ENCODE measurements at regions not wholly inside any gene's neighbourhood (a gene's known extent, or its start where the extent isn't known, plus 50 kb on each side); places are given as distances from the start of the nearest gene placed in this dataset.

- Mint-ChIP-seq H3K27ac (no peak overlapping the region), H3K27me3 (peaks cover 8% of the 10 kb centered on the region), H3K36me3 (no peaks in the 10 kb centered on the region), H3K4me3 (no peak overlapping the region), H3K9me3 (no peaks in the 10 kb centered on the region), H3K4me1 (no peaks in the 10 kb centered on the region)
- DNase-seq: no peak
- CTCF ChIA-PET: no interaction called here
These were observed 183.8 kb downstream of the KLF5 start for GRCh38 chr13:73242515-73243015.

DNA sequence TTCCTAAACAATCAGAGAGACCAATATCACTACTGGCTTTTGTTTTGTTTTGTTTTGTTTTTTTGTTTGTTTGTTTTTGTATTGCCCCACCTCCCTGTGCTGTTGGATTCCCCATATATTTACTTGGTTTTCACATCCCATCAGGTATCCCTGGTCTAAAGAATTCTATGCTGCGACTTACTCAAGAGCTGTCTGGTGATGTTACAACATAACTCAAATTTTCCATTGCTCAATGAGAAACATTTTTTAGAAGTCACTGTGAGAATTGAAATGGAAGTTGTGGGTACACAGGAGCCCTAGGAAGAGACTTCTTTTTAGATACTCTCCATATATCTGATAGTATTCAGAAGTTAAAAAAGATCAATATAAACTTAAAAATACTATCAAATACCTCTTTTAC lies 181.4 kb downstream of the KLF5 start:
- Mint-ChIP-seq H3K4me3 (no peak overlapping the region), H3K36me3 (no peaks in the 10 kb centered on the region), H3K4me1 (no peaks in the 10 kb centered on the region), H3K27ac (no peak overlapping the region), H3K27me3 (peaks cover 4% of the 10 kb centered on the region), H3K9me3 (no peaks in the 10 kb centered on the region)
- CTCF ChIA-PET: no interaction called here
- no peak for DNase-seq

GRCh38 chr13:73235385-73235784 lies 176.6 kb downstream of the KLF5 start:
- H3K9me3 Mint-ChIP-seq: no peaks in the 10 kb centered on the region
- H3K4me1 Mint-ChIP-seq: peaks cover 12% of the 10 kb centered on the region
- CTCF ChIA-PET: no interaction called here
- no peaks in the 10 kb centered on the region for H3K36me3 Mint-ChIP-seq
- no peak for DNase-seq
- H3K27me3 Mint-ChIP-seq: peaks cover 4% of the 10 kb centered on the region
- H3K27ac Mint-ChIP-seq: no peak overlapping the region
- no peak overlapping the region for H3K4me3 Mint-ChIP-seq

DNA sequence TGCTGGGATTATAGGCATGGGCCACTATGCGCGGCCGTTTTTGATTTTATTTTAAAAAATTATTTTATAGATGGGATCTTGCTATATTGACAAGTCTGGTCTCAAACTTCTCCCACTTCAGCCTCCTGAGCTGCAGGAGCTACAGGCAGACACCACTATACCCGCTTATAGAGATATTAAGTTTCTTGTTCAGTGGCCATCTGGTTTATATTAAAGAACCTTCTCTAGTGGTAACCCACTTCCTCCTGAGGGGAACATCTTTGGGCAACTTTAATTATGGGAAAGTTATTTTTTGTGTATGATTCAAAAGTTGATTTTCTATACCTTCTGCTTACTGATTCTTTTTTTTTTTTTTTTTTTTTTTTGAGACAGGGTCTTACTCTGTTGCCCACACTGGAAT lies 172.7 kb downstream of the KLF5 start:
- no peak for DNase-seq
- CTCF ChIA-PET: no interaction called here
- H3K36me3 Mint-ChIP-seq: no peaks in the 10 kb centered on the region
- H3K4me1 Mint-ChIP-seq: peaks cover 37% of the 10 kb centered on the region
- no peaks in the 10 kb centered on the region for H3K27me3 Mint-ChIP-seq
- H3K9me3 Mint-ChIP-seq: no peaks in the 10 kb centered on the region
- no peak overlapping the region for H3K4me3 Mint-ChIP-seq
- no peak overlapping the region for H3K27ac Mint-ChIP-seq

DNA sequence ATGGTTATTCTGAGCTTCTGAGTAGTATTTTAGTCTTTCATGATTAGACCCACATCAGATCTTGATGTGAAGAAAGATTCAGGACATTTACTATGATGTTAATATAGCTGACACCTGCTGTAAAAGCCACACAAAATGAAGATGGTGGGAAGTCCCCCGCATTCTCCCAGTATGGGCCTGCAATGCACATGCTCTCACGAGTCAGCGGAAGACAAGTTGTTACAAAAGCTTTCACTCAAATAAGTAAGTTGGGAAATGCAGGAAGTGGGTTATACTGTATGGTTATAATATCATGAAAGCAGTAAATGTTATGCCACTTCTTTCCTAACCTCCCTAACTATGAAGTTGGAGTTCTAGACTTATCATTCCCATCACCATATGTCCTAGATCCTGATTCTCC lies 171.9 kb downstream of the KLF5 start:
- DNase-seq: peak; percentile 31
- H3K4me1 Mint-ChIP-seq: peaks cover 37% of the 10 kb centered on the region
- H3K9me3 Mint-ChIP-seq: no peaks in the 10 kb centered on the region
- H3K27me3 Mint-ChIP-seq: no peaks in the 10 kb centered on the region
- H3K36me3 Mint-ChIP-seq: no peaks in the 10 kb centered on the region
- CTCF ChIA-PET: interaction anchor here (2.1 kb wide), 1 partner anchor 473 kb away, joined by 6 read pairs; no protein-coding TSS in a partner anchor
- no peak overlapping the region for H3K27ac Mint-ChIP-seq
- no peak overlapping the region for H3K4me3 Mint-ChIP-seq

- Mint-ChIP-seq H3K9me3 (no peaks in the 10 kb centered on the region), H3K4me1 (peaks cover 49% of the 10 kb centered on the region), H3K27me3 (no peaks in the 10 kb centered on the region), H3K36me3 (no peaks in the 10 kb centered on the region), H3K27ac (peak overlapping the region; percentile 40), H3K4me3 (no peak overlapping the region)
- CTCF ChIA-PET: interaction anchor here (0.8 to 2.1 kb wide), 4 partner anchors 9 to 1990 kb away, joined by 3 to 6 read pairs (median 3); no protein-coding TSS in a partner anchor
- peak; percentile 42 for DNase-seq
These were observed 169.7 kb downstream of the KLF5 start for GRCh38 chr13:73228546-73228945.

GRCh38 chr13:73225990-73226389 lies 167.2 kb downstream of the KLF5 start:
- CTCF ChIA-PET: interaction anchor here (0.7 kb wide), 1 partner anchor 48 kb away, joined by 3 read pairs; no protein-coding TSS in a partner anchor
- H3K27me3 Mint-ChIP-seq: peaks cover 6% of the 10 kb centered on the region

DNA sequence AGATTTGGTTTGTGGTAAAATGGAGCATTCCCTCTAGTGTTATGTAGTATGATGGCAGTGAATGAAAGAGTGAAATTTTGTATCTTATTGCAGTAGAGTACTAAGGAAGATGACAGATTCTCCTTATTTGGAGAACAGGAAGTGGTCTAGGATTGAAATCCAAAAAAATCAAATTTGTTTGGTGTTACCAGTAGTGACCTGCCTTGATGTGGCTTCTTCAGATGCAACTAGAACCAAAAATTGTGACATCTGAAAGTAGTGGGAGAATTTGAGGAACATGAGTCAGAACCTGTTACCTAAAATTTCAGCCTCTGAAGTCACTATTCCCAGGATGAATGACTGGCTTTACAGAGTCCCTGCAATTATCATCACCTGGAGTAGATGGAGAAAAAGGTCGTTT lies 165.9 kb downstream of the KLF5 start:
- DNase-seq: no peak
- no peak overlapping the region for H3K4me3 Mint-ChIP-seq
- H3K36me3 Mint-ChIP-seq: no peaks in the 10 kb centered on the region
- H3K27ac Mint-ChIP-seq: no peak overlapping the region
- CTCF ChIA-PET: no interaction called here
- no peaks in the 10 kb centered on the region for H3K9me3 Mint-ChIP-seq
- H3K4me1 Mint-ChIP-seq: peaks cover 40% of the 10 kb centered on the region
- H3K27me3 Mint-ChIP-seq: peaks cover 6% of the 10 kb centered on the region

More at GRCh38 chr13:73225990-73226389, 167.2 kb downstream of the KLF5 start:
- Mint-ChIP-seq H3K4me1 (peaks cover 51% of the 10 kb centered on the region), H3K36me3 (no peaks in the 10 kb centered on the region), H3K27ac (no peak overlapping the region), H3K4me3 (no peak overlapping the region), H3K9me3 (no peaks in the 10 kb centered on the region)
- no peak for DNase-seq

- no peak overlapping the region for H3K27ac Mint-ChIP-seq
These were observed 164.6 kb downstream of the KLF5 start for GRCh38 chr13:73223372-73223781.

GRCh38 chr13:73222627-73223305 lies 164.0 kb downstream of the KLF5 start:
- CTCF ChIA-PET: no interaction called here

More at GRCh38 chr13:73223372-73223781, 164.6 kb downstream of the KLF5 start:
- Mint-ChIP-seq H3K36me3 (no peaks in the 10 kb centered on the region), H3K4me1 (peaks cover 27% of the 10 kb centered on the region), H3K4me3 (no peak overlapping the region), H3K9me3 (no peaks in the 10 kb centered on the region), H3K27me3 (peaks cover 6% of the 10 kb centered on the region)
- DNase-seq: no peak
- CTCF ChIA-PET: interaction anchor here (0.6 kb wide), 1 partner anchor 504 kb away, joined by 3 read pairs; no protein-coding TSS in a partner anchor

DNA sequence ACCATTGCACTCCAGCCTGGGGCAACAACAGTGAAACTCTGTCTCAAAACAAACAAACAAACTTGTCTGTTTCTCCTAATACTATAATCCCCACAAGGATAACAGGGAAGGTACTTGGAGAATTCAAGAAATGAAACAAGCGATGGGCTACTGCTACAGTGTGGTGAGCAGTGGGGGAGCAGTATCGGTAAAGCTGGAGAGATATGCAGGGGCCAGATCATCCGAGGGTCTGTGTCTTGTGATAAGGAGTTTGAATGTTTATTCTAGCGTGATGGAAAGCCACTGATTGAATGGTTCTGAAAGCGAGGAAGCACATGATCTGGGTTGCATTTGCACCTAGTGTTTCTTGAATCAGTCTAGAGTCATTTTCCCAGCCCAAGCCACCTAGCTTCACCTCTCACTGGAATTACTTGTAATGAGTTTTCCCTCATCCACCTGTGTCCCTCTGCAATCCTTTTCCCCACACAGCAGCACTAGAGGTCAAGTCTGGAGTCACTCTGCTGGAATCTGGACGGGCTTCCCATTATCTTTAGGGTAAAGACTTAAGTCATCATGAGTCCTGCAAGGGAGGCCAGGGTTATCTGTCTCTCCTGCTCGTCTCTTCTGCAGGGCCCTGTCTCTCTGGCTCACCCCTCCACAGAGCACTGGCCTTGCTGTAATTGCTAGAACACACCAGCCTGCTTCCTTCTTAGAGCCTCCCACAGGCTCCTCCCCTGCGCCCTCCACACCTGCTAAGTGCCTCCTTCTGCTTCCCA lies 162.3 kb downstream of the KLF5 start:
- Mint-ChIP-seq H3K9me3 (no peaks in the 10 kb centered on the region), H3K4me1 (peaks cover 23% of the 10 kb centered on the region), H3K27me3 (peaks cover 6% of the 10 kb centered on the region), H3K4me3 (no peak overlapping the region), H3K27ac (no peak overlapping the region), H3K36me3 (no peaks in the 10 kb centered on the region)
- DNase-seq: no peak
- CTCF ChIA-PET: no interaction called here

More at GRCh38 chr13:73222627-73223305, 164.0 kb downstream of the KLF5 start:
- no peak overlapping the region for H3K27ac Mint-ChIP-seq
- H3K4me3 Mint-ChIP-seq: no peak overlapping the region
- H3K9me3 Mint-ChIP-seq: no peaks in the 10 kb centered on the region
- no peaks in the 10 kb centered on the region for H3K36me3 Mint-ChIP-seq
- no peak for DNase-seq
- H3K27me3 Mint-ChIP-seq: peaks cover 6% of the 10 kb centered on the region
- peaks cover 23% of the 10 kb centered on the region for H3K4me1 Mint-ChIP-seq

GRCh38 chr13:73218181-73218580 lies 159.4 kb downstream of the KLF5 start:
- Mint-ChIP-seq H3K27me3 (peaks cover 11% of the 10 kb centered on the region), H3K4me1 (peaks cover 10% of the 10 kb centered on the region), H3K36me3 (no peaks in the 10 kb centered on the region), H3K9me3 (no peaks in the 10 kb centered on the region), H3K27ac (no peak overlapping the region), H3K4me3 (no peak overlapping the region)
- CTCF ChIA-PET: no interaction called here
- no peak for DNase-seq

GRCh38 chr13:73216381-73216831 lies 157.6 kb downstream of the KLF5 start:
- Mint-ChIP-seq H3K9me3 (no peaks in the 10 kb centered on the region), H3K4me1 (peaks cover 10% of the 10 kb centered on the region), H3K36me3 (no peaks in the 10 kb centered on the region), H3K27me3 (peaks cover 9% of the 10 kb centered on the region), H3K27ac (no peak overlapping the region), H3K4me3 (no peak overlapping the region)
- CTCF ChIA-PET: no interaction called here
- no peak for DNase-seq

GRCh38 chr13:73215823-73216222 lies 157.0 kb downstream of the KLF5 start:
- no peaks in the 10 kb centered on the region for H3K9me3 Mint-ChIP-seq

More at GRCh38 chr13:73215823-73216222, 157.0 kb downstream of the KLF5 start:
- H3K36me3 Mint-ChIP-seq: no peaks in the 10 kb centered on the region
- CTCF ChIA-PET: no interaction called here
- DNase-seq: no peak
- peaks cover 10% of the 10 kb centered on the region for H3K4me1 Mint-ChIP-seq
- H3K27me3 Mint-ChIP-seq: peaks cover 5% of the 10 kb centered on the region
- no peak overlapping the region for H3K27ac Mint-ChIP-seq
- no peak overlapping the region for H3K4me3 Mint-ChIP-seq

All from activated naive CD4-positive, alpha-beta T cell treated with anti-CD3 and anti-CD28 coated beads, Interleukin-2, amount 10 ng/mL, durations not matched to agents 7 days and 5 days (primary cell).